Lower lobe of right lung (tissue), 2 donors: ENCODE measurements at regions not wholly inside any gene's neighbourhood (a gene's known extent, or its start where the extent isn't known, plus 50 kb on each side); places are given as distances from the start of the nearest gene placed in this dataset.

Experiments
- ATAC-seq, 2 donors: fragments of 200-7000 bp; cut with Tn5 transposase; one replicate each; pipeline ENCODE4 v1.9.1; 2020 to 2022; ENCODE audit warnings: mild to moderate bottlenecking in 2 of 2, moderate library complexity in 2 of 2
- DNase-seq: peaks from one replicate; pipeline ENCODE4 v3.0.0-alpha.2; 2020
- H3K27ac ChIP-seq: fragments of 200-600 bp; one replicate; pipeline ENCODE4 v1.8.0; 2022
- H3K27me3 ChIP-seq: fragments of 200-600 bp; one replicate; pipeline ENCODE4 v1.8.0; 2022; ENCODE audit warnings: low read depth
- H3K36me3 ChIP-seq: fragments of 200-600 bp; one replicate; pipeline ENCODE4 v1.8.0; 2022; ENCODE audit warnings: mild to moderate bottlenecking
- H3K4me1 ChIP-seq: fragments of 200-600 bp; one replicate; pipeline ENCODE4 v1.8.0; 2022
- H3K4me3 ChIP-seq: fragments of 200-600 bp; one replicate; pipeline ENCODE4 v1.8.0; 2022; ENCODE audit warnings: mild to moderate bottlenecking
- H3K9me3 ChIP-seq: fragments of 200-600 bp; one replicate; pipeline ENCODE4 v1.8.0; 2022
- intact Hi-C: fragments of 100-400 bp; cut with DNase I; formaldehyde crosslinking; loops from one replicate; pipeline ENCODE4 v1.11.0; 2022
- TF ChIP-seq, protein P1 (sequence below): fragments of 200-600 bp; IDR thresholded peaks from one replicate; pipeline ENCODE4 v1.8.0; 2022; ENCODE audit warnings: antibody characterized with exemption, mild to moderate bottlenecking
- donor health status: DM: no; HTN: yes; CAD: no; lungs with severe emphysema.

DNA sequence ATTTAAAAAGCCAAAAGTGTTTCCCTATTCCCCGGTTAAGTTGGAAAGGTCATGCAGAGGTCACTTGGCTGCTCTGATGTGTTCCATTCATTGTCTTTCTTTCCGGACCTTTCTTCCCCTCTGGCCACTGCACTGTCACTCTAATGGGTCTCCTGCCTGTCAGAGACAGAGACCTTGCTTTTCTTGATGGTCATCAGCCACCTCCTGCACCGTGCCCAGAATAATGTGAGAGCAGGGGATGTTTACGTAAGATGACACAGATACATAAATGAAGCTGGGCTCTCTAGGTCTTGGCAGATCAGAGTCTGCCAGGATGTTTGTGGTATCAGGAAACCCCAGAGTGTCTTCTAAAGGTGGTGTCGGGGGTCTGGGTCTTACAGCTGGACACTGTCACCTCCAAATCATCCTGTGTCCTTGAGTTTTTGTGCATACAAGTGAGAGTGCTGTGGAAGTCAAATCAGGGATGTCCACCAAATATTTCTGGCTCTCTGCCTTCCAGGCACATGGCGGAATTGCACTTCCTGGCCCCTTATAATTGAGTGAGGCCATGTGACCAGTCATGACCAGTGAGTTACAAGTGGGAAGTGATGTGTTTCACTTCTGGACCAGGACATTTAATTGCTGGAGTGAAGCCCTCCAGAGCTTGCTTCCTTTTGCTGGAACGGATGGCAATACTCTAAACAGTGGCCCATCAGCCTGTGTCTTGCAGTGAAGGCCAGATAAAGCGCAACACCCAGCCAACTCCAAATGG lies 130.6 kb upstream of the ATP6AP2 start:
- intact Hi-C loops = no loop called here
- Histone ChIP-seq H3K4me3 (no peak overlapping the region), H3K27ac (no peak overlapping the region), H3K27me3 (no peaks in the 10 kb centered on the region), H3K36me3 (no peaks in the 10 kb centered on the region), H3K4me1 (no peaks in the 10 kb centered on the region), H3K9me3 (no peaks in the 10 kb centered on the region)
- TF ChIP-seq, protein P1, sequence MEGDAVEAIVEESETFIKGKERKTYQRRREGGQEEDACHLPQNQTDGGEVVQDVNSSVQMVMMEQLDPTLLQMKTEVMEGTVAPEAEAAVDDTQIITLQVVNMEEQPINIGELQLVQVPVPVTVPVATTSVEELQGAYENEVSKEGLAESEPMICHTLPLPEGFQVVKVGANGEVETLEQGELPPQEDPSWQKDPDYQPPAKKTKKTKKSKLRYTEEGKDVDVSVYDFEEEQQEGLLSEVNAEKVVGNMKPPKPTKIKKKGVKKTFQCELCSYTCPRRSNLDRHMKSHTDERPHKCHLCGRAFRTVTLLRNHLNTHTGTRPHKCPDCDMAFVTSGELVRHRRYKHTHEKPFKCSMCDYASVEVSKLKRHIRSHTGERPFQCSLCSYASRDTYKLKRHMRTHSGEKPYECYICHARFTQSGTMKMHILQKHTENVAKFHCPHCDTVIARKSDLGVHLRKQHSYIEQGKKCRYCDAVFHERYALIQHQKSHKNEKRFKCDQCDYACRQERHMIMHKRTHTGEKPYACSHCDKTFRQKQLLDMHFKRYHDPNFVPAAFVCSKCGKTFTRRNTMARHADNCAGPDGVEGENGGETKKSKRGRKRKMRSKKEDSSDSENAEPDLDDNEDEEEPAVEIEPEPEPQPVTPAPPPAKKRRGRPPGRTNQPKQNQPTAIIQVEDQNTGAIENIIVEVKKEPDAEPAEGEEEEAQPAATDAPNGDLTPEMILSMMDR = no peak
- no peak for ATAC-seq
- no peak for DNase-seq

GRCh38 chrX:40449396-40449795 lies 131.4 kb upstream of the ATP6AP2 start:
- Histone ChIP-seq H3K4me1 (no peaks in the 10 kb centered on the region), H3K27me3 (no peaks in the 10 kb centered on the region), H3K27ac (no peak overlapping the region), H3K4me3 (no peak overlapping the region), H3K36me3 (no peaks in the 10 kb centered on the region), H3K9me3 (no peaks in the 10 kb centered on the region)
- DNase-seq = no peak
- no peak for ATAC-seq
- TF ChIP-seq, protein P1 = no peak
- intact Hi-C loops = no loop called here

DNA sequence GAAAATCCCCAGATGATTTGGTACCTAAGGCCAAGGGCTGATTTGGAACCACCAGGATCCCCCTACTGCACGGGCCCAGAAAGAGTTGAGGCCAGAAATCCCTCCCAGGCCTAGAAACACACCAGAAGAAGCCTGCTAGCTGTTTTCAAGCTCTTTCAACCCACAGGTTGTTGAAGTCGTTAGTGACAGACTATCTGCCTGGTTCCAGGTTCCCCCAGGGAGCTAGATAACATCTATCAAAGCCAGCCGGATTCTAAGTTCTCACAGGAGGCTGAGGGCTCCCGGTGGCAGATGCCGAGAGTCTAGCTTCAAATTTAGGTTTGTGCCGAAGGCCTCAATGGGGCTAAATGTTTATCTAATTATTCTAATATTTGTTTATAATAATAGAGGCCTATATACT lies 132.0 kb upstream of the ATP6AP2 start:
- Histone ChIP-seq H3K9me3 (no peaks in the 10 kb centered on the region), H3K4me3 (no peak overlapping the region), H3K27me3 (no peaks in the 10 kb centered on the region), H3K27ac (no peak overlapping the region), H3K4me1 (no peaks in the 10 kb centered on the region), H3K36me3 (no peaks in the 10 kb centered on the region)
- TF ChIP-seq, protein P1 = no peak
- DNase-seq (no peak), ATAC-seq (no peak)
- intact Hi-C loops = no loop called here

- no peaks in the 10 kb centered on the region for H3K4me1 ChIP-seq
- no peak overlapping the region for H3K27ac ChIP-seq
- H3K36me3 ChIP-seq = no peaks in the 10 kb centered on the region
- ATAC-seq (peak; percentile 54 to 67), DNase-seq (no peak)
- intact Hi-C loops = no loop called here
- H3K27me3 ChIP-seq = no peaks in the 10 kb centered on the region
- H3K4me3 ChIP-seq = no peak overlapping the region
- TF ChIP-seq, protein P1 = no peak
- no peaks in the 10 kb centered on the region for H3K9me3 ChIP-seq
Observed at GRCh38 chrX:40446921-40447320, 133.8 kb upstream of the ATP6AP2 start.

GRCh38 chrX:40445691-40446090 lies 135.1 kb upstream of the ATP6AP2 start:
- ATAC-seq (no peak), DNase-seq (no peak)
- no peaks in the 10 kb centered on the region for H3K9me3 ChIP-seq
- intact Hi-C loops = no loop called here
- no peak overlapping the region for H3K27ac ChIP-seq
- no peaks in the 10 kb centered on the region for H3K27me3 ChIP-seq
- TF ChIP-seq, protein P1 = no peak
- no peaks in the 10 kb centered on the region for H3K36me3 ChIP-seq
- no peak overlapping the region for H3K4me3 ChIP-seq
- H3K4me1 ChIP-seq = no peaks in the 10 kb centered on the region
